ENCODE measurements at regions not wholly inside any gene's neighbourhood (a gene's known extent, or its start where the extent isn't known, plus 50 kb on each side); places are given as distances from the start of the nearest gene placed in this dataset.

DNA sequence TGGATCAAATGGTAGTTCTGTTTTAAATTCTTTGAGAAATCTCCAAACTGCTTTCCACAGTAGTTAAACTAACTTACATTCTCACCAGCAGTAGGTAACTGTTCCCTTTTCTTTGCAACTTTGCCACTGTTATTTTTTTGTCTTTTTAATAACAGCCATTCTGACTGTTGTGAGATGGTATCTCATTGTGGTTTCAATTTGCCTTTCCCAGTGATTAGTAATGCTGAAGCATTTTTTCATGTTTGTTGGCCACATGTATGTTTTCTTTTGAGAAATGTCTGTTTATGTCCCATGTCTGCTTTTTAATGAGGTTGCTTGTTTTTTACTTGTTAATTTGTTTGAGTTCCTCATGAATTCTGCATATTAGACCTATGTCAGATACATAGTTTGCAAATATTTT is 198.8 kb downstream of the RAB28 start:
- H3K4me2 ChIP-seq (ENCODE audit: low read length) = no peak overlapping the region
- no peaks in the 10 kb centered on the region for H3K27me3 ChIP-seq (ENCODE audit: control insufficient read depth, insufficient read depth, low read length)
- H3K4me3 ChIP-seq (ENCODE audit: low read length) = no peak overlapping the region
- peaks cover 14% of the 10 kb centered on the region for H3K4me1 ChIP-seq (ENCODE audit: control insufficient read depth, insufficient read depth, low read length)
- no peak overlapping the region for H3K9ac ChIP-seq (ENCODE audit: low read depth, low read length)
- H3K9me3 ChIP-seq (replicated peaks; ENCODE audit: low read length) = no peaks in the 10 kb centered on the region
- no peaks in the 10 kb centered on the region for H3K36me3 ChIP-seq (ENCODE audit: insufficient read depth, low read length)

DNA sequence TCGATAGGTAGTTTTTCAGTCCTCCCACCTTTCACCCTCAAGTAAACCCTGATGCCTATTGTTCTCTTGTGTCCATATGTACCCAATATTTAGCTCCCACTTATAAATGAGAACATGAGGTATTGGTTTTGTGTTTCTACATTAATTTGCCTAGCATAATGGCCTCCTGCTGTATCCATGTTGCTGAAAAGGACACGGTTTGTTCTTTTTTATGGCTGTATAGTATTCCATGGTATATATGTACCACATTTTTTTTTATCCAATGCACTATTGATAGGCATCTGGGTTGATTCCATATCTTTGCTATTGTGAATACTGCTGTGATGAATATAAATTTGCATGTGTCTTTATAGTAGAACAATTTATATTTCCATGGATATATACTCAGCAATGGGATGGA is 199.2 kb downstream of the RAB28 start:
- no peaks in the 10 kb centered on the region for H3K36me3 ChIP-seq (ENCODE audit: insufficient read depth, low read length)
- H3K9ac ChIP-seq (ENCODE audit: low read depth, low read length) = no peak overlapping the region
- no peaks in the 10 kb centered on the region for H3K9me3 ChIP-seq (replicated peaks; ENCODE audit: low read length)
- peaks cover 10% of the 10 kb centered on the region for H3K4me1 ChIP-seq (ENCODE audit: control insufficient read depth, insufficient read depth, low read length)
- no peak overlapping the region for H3K4me2 ChIP-seq (ENCODE audit: low read length)
- H3K4me3 ChIP-seq (ENCODE audit: low read length) = no peak overlapping the region
- no peaks in the 10 kb centered on the region for H3K27me3 ChIP-seq (ENCODE audit: control insufficient read depth, insufficient read depth, low read length)

DNA sequence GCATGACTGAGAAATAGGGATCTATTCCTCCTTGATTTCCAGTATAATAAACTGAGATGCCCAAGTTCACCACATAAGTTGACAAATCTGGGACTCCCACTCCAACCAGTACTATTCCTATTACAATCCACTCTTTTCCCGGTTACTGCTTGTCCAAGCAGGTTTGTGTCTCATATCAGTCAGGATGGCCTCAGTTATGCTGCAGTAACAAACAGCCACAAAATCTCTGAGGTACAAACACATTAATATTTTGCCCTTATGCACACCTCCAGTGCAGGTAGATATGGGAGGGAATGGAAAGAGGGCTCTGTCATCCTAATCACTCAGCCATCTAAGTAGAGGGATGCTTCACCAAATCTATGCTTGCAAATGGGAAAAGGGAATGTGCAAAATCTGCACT is 207.8 kb downstream of the RAB28 start:
- no peak overlapping the region for H3K9ac ChIP-seq (ENCODE audit: low read depth, low read length)
- H3K4me1 ChIP-seq (ENCODE audit: control insufficient read depth, insufficient read depth, low read length) = no peaks in the 10 kb centered on the region
- no peaks in the 10 kb centered on the region for H3K9me3 ChIP-seq (replicated peaks; ENCODE audit: low read length)
- H3K4me3 ChIP-seq (ENCODE audit: low read length) = no peak overlapping the region
- H3K4me2 ChIP-seq (ENCODE audit: low read length) = no peak overlapping the region
- H3K27me3 ChIP-seq (ENCODE audit: control insufficient read depth, insufficient read depth, low read length) = no peaks in the 10 kb centered on the region
- H3K36me3 ChIP-seq (ENCODE audit: insufficient read depth, low read length) = no peaks in the 10 kb centered on the region

DNA sequence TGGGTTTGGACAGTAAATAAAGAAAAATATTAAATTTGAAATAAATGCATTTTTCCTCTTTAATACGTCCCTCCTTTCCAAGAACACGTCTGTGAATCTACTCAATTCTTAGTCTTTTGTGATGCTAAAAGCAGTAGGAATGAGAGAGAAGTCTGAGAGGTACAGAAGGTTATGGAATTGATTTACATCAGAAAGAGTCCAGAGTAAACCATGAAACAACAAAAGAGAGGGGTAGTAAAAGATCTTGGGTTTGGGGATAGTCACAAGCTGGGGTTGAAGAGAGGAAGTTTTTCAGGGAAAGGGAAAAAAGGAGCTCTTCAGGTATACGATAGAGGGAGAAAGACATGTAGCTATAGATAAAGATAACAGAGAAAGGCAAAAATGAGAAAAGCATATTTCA is 215.4 kb downstream of the RAB28 start:
- Histone ChIP-seq H3K36me3 (ENCODE audit: insufficient read depth, low read length) (no peaks in the 10 kb centered on the region), H3K27me3 (ENCODE audit: control insufficient read depth, insufficient read depth, low read length) (no peaks in the 10 kb centered on the region), H3K9ac (ENCODE audit: low read depth, low read length) (no peak overlapping the region), H3K4me1 (ENCODE audit: control insufficient read depth, insufficient read depth, low read length) (no peaks in the 10 kb centered on the region), H3K9me3 (replicated peaks; ENCODE audit: low read length) (no peaks in the 10 kb centered on the region), H3K4me3 (ENCODE audit: low read length) (no peak overlapping the region), H3K4me2 (ENCODE audit: low read length) (no peak overlapping the region)

DNA sequence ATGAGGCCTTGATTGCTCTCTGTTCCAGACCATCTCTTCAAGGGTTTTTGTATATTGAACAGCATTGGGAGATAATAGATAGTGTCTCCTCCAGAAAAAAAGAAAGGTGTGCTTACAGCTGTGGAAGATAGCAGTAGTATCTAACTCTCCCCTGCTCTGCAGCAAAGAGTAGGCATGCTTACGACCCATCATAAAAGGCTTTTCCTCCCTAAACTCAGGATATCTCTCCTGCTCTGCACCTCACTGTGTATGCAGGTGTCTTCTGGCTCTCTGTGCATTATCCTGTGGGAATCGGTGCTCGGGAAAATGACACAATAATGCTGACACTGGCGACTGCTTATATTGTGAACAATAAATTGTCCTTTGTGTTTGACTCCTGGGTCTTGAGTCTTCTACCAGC is 216.0 kb downstream of the RAB28 start:
- Histone ChIP-seq H3K27me3 (ENCODE audit: control insufficient read depth, insufficient read depth, low read length) (no peaks in the 10 kb centered on the region), H3K4me2 (ENCODE audit: low read length) (no peak overlapping the region), H3K4me1 (ENCODE audit: control insufficient read depth, insufficient read depth, low read length) (no peaks in the 10 kb centered on the region), H3K9ac (ENCODE audit: low read depth, low read length) (no peak overlapping the region), H3K9me3 (replicated peaks; ENCODE audit: low read length) (no peaks in the 10 kb centered on the region), H3K4me3 (ENCODE audit: low read length) (no peak overlapping the region), H3K36me3 (ENCODE audit: insufficient read depth, low read length) (no peaks in the 10 kb centered on the region)

DNA sequence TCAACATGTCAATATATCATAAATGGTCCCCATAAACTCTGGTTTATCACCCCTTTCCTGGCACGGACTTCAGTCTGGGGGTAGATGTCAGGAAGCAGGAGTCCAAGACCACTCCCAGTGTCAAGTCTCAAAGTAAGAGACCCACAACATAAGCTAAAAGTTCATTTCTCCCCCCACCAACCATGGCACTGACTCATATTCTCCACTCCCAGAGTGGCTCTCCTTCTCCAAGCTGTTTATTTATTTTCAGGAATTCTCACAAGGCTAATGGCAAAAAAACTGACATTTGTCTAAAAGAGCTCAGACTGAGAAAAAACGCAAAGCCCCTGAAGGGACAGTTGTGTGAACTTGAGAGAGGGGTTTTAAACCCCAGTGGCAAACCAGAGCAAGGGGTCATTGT is 217.0 kb downstream of the RAB28 start:
- no peak overlapping the region for H3K9ac ChIP-seq (ENCODE audit: low read depth, low read length)
- no peaks in the 10 kb centered on the region for H3K27me3 ChIP-seq (ENCODE audit: control insufficient read depth, insufficient read depth, low read length)
- H3K4me3 ChIP-seq (ENCODE audit: low read length) = no peak overlapping the region
- no peak overlapping the region for H3K4me2 ChIP-seq (ENCODE audit: low read length)
- H3K4me1 ChIP-seq (ENCODE audit: control insufficient read depth, insufficient read depth, low read length) = no peaks in the 10 kb centered on the region
- H3K9me3 ChIP-seq (replicated peaks; ENCODE audit: low read length) = no peaks in the 10 kb centered on the region
- H3K36me3 ChIP-seq (ENCODE audit: insufficient read depth, low read length) = no peaks in the 10 kb centered on the region

DNA sequence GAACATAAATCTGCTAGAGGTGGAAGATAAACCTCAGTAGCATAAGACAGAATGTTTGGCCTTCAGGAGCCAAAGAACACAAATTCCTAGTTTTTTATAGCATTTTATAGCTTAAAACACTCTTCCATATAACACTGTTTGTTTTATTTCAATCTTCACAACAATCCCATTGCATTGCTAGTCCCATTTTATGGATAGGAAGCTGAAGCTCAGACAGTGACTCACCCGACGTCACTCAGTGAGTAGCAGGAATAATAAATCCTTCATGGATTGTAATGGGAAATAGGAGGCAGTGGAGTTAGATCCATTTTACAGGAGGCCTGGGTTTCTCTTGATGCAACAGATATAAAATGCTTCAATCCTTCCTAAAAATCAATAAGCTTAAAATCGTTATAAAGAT is 217.5 kb downstream of the RAB28 start:
- Histone ChIP-seq H3K4me1 (ENCODE audit: control insufficient read depth, insufficient read depth, low read length) (no peaks in the 10 kb centered on the region), H3K9me3 (replicated peaks; ENCODE audit: low read length) (no peaks in the 10 kb centered on the region), H3K9ac (ENCODE audit: low read depth, low read length) (no peak overlapping the region), H3K4me3 (ENCODE audit: low read length) (no peak overlapping the region), H3K27me3 (ENCODE audit: control insufficient read depth, insufficient read depth, low read length) (no peaks in the 10 kb centered on the region), H3K36me3 (ENCODE audit: insufficient read depth, low read length) (no peaks in the 10 kb centered on the region), H3K4me2 (ENCODE audit: low read length) (no peak overlapping the region)

DNA sequence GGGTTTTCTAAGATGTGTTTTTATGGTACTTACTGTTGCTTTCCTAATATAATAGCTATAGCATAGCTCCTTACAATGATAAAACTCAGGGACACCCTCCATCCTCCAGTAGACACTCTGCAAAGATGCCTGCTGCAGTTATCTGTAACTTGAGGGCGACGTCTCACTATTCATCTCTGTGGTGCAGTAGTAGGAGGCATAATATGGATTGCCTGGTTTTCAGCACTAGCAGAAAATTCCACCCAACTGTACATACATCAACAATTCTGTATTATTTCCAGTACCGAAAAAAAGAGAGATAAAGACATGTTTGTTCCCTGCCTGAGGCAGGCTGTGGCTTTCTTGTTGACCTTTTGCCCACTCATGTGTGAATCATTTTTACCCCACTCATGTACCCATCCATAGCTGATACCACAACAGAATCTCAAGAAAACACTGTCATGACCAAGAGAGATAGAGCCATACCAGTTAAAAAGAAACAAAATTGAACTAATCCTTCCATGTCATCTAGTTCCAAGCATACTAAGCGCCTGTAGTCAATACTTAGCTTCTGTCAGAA is 220.1 kb downstream of the RAB28 start:
- H3K27me3 ChIP-seq (ENCODE audit: control insufficient read depth, insufficient read depth, low read length) = no peaks in the 10 kb centered on the region
- H3K4me2 ChIP-seq (ENCODE audit: low read length) = no peak overlapping the region
- H3K4me3 ChIP-seq (ENCODE audit: low read length) = no peak overlapping the region
- no peaks in the 10 kb centered on the region for H3K9me3 ChIP-seq (replicated peaks; ENCODE audit: low read length)
- no peaks in the 10 kb centered on the region for H3K36me3 ChIP-seq (ENCODE audit: insufficient read depth, low read length)
- no peaks in the 10 kb centered on the region for H3K4me1 ChIP-seq (ENCODE audit: control insufficient read depth, insufficient read depth, low read length)
- H3K9ac ChIP-seq (ENCODE audit: low read depth, low read length) = no peak overlapping the region

DNA sequence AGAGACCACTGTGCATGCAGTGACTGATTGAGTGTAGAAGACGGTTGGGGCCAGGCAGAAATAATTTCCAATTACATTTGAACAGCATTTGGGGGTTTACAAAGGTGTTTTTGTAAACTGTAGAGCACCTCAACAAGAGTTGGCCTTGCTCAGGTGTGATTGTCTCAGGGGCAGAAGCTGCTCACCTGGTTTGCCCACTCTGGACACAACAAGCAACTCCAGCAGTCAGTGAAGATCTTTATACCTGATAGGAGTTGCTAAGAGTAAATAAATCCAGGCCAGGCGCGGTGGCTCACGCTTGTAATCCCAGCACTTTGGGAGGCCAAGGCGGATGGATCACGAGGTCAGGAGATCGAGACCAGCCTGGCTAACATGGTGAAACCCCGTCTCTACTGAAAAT is 221.3 kb downstream of the RAB28 start:
- Histone ChIP-seq H3K9me3 (replicated peaks; ENCODE audit: low read length) (no peaks in the 10 kb centered on the region), H3K4me2 (ENCODE audit: low read length) (no peak overlapping the region), H3K36me3 (ENCODE audit: insufficient read depth, low read length) (no peaks in the 10 kb centered on the region), H3K27me3 (ENCODE audit: control insufficient read depth, insufficient read depth, low read length) (no peaks in the 10 kb centered on the region), H3K9ac (ENCODE audit: low read depth, low read length) (no peak overlapping the region), H3K4me1 (ENCODE audit: control insufficient read depth, insufficient read depth, low read length) (no peaks in the 10 kb centered on the region), H3K4me3 (ENCODE audit: low read length) (no peak overlapping the region)

DNA sequence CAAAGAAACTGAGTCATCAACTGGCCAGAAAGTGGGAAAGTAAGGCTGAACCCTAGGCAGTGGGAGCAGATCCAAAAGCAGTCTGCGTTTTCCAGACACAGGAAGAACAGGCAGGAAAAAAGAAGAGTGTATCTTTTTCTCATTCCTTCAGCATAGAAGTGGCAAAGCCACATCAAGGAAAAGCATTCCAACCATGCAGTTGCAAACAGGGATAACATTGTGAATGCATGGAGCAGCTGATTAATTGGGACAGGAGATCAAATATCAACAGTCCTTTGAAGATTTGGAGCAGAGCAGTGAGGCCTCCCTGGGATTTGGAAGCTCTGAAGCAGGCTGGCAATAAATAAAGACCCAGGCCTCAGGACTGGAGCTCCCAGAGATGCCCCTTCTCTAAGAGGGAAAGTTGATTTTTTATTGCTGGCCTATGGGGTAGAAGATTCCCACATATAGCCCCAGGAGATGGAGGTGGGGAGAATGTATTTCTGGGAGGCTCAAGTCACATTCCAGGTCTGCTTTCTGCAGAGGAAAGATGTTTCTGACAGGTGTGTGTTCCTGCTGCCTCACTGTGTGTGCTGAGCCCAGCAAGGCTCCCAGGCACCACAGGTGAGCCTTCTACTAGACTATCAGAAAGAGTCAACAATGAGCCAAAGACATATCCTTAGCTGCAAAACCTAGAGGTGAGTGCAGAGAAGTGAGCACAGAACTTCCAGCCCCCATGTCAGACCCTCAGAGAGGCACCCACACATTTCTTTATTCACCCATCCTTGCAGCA is 222.5 kb downstream of the RAB28 start:
- H3K4me2 ChIP-seq (ENCODE audit: low read length) = no peak overlapping the region
- H3K9ac ChIP-seq (ENCODE audit: low read depth, low read length) = no peak overlapping the region
- H3K9me3 ChIP-seq (replicated peaks; ENCODE audit: low read length) = no peaks in the 10 kb centered on the region
- H3K4me3 ChIP-seq (ENCODE audit: low read length) = no peak overlapping the region
- no peaks in the 10 kb centered on the region for H3K27me3 ChIP-seq (ENCODE audit: control insufficient read depth, insufficient read depth, low read length)
- H3K36me3 ChIP-seq (ENCODE audit: insufficient read depth, low read length) = no peaks in the 10 kb centered on the region
- no peaks in the 10 kb centered on the region for H3K4me1 ChIP-seq (ENCODE audit: control insufficient read depth, insufficient read depth, low read length)

DNA sequence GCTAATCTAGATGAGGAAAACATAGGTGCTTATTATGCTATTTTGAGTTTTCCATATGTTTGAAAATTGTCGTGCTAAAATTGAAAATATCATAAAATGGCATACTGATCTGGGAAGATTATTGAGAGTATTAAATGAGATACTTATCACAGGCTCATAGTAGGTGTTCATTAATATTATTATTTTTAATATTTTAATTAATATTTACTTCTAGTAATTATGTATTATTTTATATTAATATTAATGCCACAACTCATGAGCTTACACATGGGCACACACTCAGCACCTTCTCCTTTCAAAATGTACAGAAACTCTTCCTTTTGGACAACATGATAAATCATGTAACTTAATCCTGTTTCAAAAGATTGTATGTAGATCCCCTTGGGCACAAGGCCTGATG is 223.6 kb downstream of the RAB28 start:
- Histone ChIP-seq H3K9ac (ENCODE audit: low read depth, low read length) (no peak overlapping the region), H3K27me3 (ENCODE audit: control insufficient read depth, insufficient read depth, low read length) (no peaks in the 10 kb centered on the region), H3K36me3 (ENCODE audit: insufficient read depth, low read length) (no peaks in the 10 kb centered on the region), H3K4me2 (ENCODE audit: low read length) (no peak overlapping the region), H3K9me3 (replicated peaks; ENCODE audit: low read length) (no peaks in the 10 kb centered on the region), H3K4me3 (ENCODE audit: low read length) (no peak overlapping the region), H3K4me1 (ENCODE audit: control insufficient read depth, insufficient read depth, low read length) (no peaks in the 10 kb centered on the region)

DNA sequence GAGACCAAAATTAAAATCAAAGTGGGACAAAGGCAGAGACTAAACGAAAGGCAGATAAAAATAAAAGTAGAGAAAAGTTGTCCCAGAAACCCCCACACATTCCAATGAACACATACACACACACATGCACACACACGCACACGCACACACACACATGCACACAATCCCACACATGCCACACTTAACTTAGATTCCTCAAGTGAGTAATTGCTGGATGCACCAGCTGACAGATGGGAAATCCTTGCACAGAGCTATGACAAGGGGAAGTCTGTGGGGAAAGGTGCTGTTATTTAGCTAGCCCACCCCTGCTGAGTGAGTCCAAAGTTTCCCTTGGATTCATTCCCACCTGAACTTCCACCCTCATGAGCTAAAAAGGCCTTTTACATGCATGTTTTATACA is 233.9 kb downstream of the RAB28 start:
- H3K9ac ChIP-seq (ENCODE audit: low read depth, low read length) = no peak overlapping the region
- H3K4me2 ChIP-seq (ENCODE audit: low read length) = no peak overlapping the region
- no peaks in the 10 kb centered on the region for H3K27me3 ChIP-seq (ENCODE audit: control insufficient read depth, insufficient read depth, low read length)
- H3K36me3 ChIP-seq (ENCODE audit: insufficient read depth, low read length) = no peaks in the 10 kb centered on the region
- H3K4me3 ChIP-seq (ENCODE audit: low read length) = no peak overlapping the region
- peaks cover 4% of the 10 kb centered on the region for H3K9me3 ChIP-seq (replicated peaks; ENCODE audit: low read length)
- no peaks in the 10 kb centered on the region for H3K4me1 ChIP-seq (ENCODE audit: control insufficient read depth, insufficient read depth, low read length)
